ENCODE measurements at regions not wholly inside any gene's neighbourhood (a gene's known extent, or its start where the extent isn't known, plus 50 kb on each side); places are given as distances from the start of the nearest gene placed in this dataset.
"Not testable (repeated sequence)": the region's sequence is repeated elsewhere in the genome, so short reads cannot be mapped to it uniquely, and the experiment has no call there.

DNA sequence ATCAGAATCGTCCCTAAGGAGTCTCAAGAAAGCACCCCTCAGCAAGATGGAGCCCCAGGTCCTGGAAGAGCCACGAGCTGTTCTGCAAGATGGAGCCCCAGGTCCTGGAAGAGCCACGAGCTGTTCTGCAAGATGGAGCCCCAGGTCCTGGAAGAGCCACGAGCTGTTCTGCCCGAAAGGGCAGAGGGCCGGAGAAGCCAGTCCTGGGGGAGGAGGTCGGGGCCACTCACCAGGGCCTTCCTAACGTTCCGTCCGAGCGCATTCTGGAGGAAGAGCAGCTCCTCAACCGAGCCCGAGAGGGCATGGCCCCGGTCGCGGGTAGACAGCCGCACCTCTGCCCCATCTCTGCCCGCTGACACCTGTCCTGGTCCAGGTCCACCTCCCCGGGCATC is 170.8 kb downstream of the BRD1 start:
- peak overlapping the region in 4 of 5 donors; percentile 47 to 81 (median 70) for H3K9ac ChIP-seq (ENCODE audit: low read length in 5 of 5)
- not testable (repeated sequence) for H3K9me3 ChIP-seq (ENCODE audit: control insufficient read depth in 5 of 5, low read length in 5 of 5); H3K36me3 ChIP-seq (ENCODE audit: control insufficient read depth in 5 of 5, insufficient read depth in 5 of 5, low read length in 5 of 5)
- H3K27me3 ChIP-seq (ENCODE audit: control insufficient read depth in 5 of 5, insufficient read depth in 4 of 5, low read length in 5 of 5), result peaks cover 0 to 18% (median 6%) of the 10 kb centered on the region in 5 donors
- H3K27ac ChIP-seq (ENCODE audit: low read depth, low read length), result peak overlapping the region; percentile 62
- peak overlapping the region; percentile 54 to 70 (median 69) for H3K4me3 ChIP-seq (ENCODE audit: low read depth in 1 of 5, low read length in 5 of 5)
- peaks cover 0 to 46% (median 17%) of the 10 kb centered on the region in 5 donors for H3K4me1 ChIP-seq (ENCODE audit: control insufficient read depth in 5 of 5, insufficient read depth in 5 of 5, low read length in 5 of 5)

DNA sequence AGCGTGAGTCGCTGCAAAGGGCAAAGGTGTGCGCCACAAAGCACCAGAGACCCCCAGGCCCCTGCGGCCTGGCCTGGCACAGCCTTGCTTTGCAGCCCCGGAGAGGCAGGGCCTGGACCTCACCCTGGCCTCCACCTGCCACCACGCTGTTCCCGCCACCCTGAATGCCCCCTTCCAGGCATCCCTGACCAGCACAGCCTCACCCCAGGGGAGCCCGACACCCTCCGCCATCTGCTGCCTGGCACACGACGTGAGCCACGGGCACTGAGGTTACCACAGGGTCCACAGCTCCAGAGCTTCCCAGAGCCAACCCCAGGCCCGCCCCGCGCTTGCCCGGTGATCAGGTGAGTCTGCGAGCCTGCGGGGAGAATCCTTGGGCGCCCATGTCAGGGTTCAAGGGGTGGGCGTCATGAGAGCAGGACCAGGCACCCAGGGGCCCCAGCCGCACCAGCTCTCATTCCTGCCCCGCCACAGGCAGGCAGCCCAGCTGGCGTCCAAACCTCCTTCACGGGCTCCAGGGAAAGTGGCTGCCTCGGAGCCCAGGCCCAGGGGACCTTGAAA is 171.3 kb downstream of the BRD1 start:
- Histone ChIP-seq H3K9ac (ENCODE audit: low read length in 5 of 5) (peak overlapping the region in 3 of 5 donors; percentile 47 to 81 (median 66)), H3K27ac (ENCODE audit: low read depth, low read length) (peak overlapping the region; percentile 62), H3K4me3 (ENCODE audit: low read depth in 1 of 5, low read length in 5 of 5) (peak overlapping the region; percentile 44 to 70 (median 69)), H3K9me3 (ENCODE audit: control insufficient read depth in 5 of 5, low read length in 5 of 5) (no peaks in the 10 kb centered on the region), H3K27me3 (ENCODE audit: control insufficient read depth in 5 of 5, insufficient read depth in 4 of 5, low read length in 5 of 5) (peaks cover 0 to 15% (median 4%) of the 10 kb centered on the region in 5 donors), H3K4me1 (ENCODE audit: control insufficient read depth in 5 of 5, insufficient read depth in 5 of 5, low read length in 5 of 5) (peaks cover 0 to 46% (median 17%) of the 10 kb centered on the region in 5 donors), H3K36me3 (ENCODE audit: control insufficient read depth in 5 of 5, insufficient read depth in 5 of 5, low read length in 5 of 5) (no peaks in the 10 kb centered on the region)

- H3K4me3 ChIP-seq (ENCODE audit: low read depth in 1 of 5, low read length in 5 of 5), result peak overlapping the region in 2 of 5 donors; percentile 16 to 70
- H3K27me3 ChIP-seq (ENCODE audit: control insufficient read depth in 5 of 5, insufficient read depth in 4 of 5, low read length in 5 of 5), result peaks cover 0 to 14% (median 4%) of the 10 kb centered on the region in 5 donors
- no peaks in the 10 kb centered on the region for H3K9me3 ChIP-seq (ENCODE audit: control insufficient read depth in 5 of 5, low read length in 5 of 5)
- H3K36me3 ChIP-seq (ENCODE audit: control insufficient read depth in 5 of 5, insufficient read depth in 5 of 5, low read length in 5 of 5), result peaks cover 0 to 2% (median 0%) of the 10 kb centered on the region in 5 donors
- peak overlapping the region; percentile 62 for H3K27ac ChIP-seq (ENCODE audit: low read depth, low read length)
- H3K4me1 ChIP-seq (ENCODE audit: control insufficient read depth in 5 of 5, insufficient read depth in 5 of 5, low read length in 5 of 5), result peaks cover 0 to 44% (median 17%) of the 10 kb centered on the region in 5 donors
- H3K9ac ChIP-seq (ENCODE audit: low read length in 5 of 5), result no peak overlapping the region
Observed at GRCh38 chr22:49655168-49655812, 172.4 kb downstream of the BRD1 start.

DNA sequence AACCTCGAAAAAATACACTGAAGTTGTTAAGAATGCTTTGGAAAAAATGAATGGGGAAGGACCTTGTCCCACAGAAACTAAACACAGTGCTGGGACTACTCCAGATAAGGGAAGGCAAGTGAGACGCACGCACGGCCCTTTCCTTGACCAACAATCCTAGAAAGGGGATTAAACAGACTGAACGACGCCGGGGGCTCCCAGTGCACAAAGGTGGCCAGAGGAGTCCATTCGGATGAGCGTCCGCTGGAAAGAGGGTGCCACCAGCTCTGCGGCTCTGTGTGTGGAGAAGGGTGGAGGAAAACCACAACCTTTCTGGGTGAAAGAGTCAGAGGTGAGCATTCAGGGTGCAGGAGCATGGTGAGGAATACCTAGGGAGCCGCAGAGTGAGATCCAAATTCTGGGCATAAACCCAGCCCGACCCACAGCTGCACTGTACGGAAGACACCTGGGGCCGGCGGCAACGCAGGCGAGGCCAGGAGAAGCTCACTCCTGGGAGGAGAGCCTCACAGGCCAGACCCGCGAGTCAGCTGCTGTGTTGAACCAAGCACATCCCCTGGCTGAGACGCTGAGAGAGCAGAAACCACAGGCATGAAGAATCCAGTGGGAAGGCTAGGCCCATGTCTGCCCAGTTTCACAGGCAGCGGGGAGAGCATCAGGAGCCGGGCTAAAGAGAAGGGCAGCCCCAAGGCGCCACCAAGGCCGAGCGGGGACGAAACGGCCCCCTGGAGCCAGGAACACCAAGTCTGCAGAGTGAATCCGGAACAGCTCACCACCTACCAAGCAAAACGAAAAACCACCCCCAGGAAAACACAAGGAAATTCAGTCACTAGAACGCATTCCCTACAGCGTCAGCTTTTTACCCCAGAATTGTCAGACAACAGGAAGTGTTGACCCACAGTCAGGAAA is 177.1 kb downstream of the BRD1 start:
- Histone ChIP-seq H3K27ac (ENCODE audit: low read depth, low read length) (no peak overlapping the region), H3K4me3 (ENCODE audit: low read depth in 1 of 5, low read length in 5 of 5) (no peak overlapping the region), H3K4me1 (ENCODE audit: control insufficient read depth in 5 of 5, insufficient read depth in 5 of 5, low read length in 5 of 5) (peaks cover 0 to 16% (median 2%) of the 10 kb centered on the region in 5 donors), H3K36me3 (ENCODE audit: control insufficient read depth in 5 of 5, insufficient read depth in 5 of 5, low read length in 5 of 5) (peaks cover 0 to 3% (median 0%) of the 10 kb centered on the region in 5 donors), H3K9ac (ENCODE audit: low read length in 5 of 5) (no peak overlapping the region), H3K27me3 (ENCODE audit: control insufficient read depth in 5 of 5, insufficient read depth in 4 of 5, low read length in 5 of 5) (peaks cover 0 to 21% (median 10%) of the 10 kb centered on the region in 5 donors), H3K9me3 (ENCODE audit: control insufficient read depth in 5 of 5, low read length in 5 of 5) (no peaks in the 10 kb centered on the region)

DNA sequence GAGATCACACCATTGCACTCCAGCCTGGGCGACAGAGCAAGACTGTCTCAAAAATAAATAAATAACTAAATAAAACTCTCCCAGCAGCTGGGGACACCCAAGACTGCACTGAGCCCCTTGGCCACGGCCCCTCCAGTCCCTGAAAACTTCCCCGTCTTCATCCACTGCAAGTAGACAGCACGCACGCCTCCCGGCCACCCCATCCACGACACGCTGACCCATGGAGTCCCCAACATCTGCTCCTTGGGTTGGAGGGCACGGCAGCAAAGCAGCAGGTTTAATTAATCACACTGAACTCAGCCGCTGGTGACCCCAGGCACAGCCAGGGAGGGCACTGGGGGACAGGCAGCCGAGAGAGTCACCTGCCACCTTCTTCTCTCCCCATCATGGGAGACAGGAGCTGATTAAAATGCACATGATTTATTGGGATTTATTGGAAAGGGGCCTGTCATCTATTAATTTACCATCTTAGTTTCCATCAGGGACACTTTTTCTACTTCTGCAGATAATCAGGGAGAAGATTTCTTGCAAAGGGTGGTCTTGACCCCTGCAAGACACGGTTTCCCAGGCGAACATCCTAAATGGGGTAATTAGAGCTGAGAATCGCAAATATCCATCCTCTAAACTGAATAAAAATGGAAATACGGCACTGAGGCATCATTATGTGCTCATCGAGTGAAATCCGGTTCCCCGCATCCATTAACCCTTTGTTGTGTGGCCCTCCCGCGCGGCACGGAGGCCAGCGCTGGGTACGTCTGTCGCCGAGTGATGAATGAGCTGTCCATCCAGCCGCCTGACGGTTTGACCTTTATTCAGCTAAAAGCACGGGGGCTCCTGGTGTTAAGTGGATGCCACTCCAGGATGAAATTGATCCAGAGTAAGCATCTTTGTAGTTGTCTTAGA is 178.3 kb downstream of the BRD1 start:
- peaks cover 0 to 9% (median 0%) of the 10 kb centered on the region in 5 donors for H3K4me1 ChIP-seq (ENCODE audit: control insufficient read depth in 5 of 5, insufficient read depth in 5 of 5, low read length in 5 of 5)
- peaks cover 0 to 3% (median 0%) of the 10 kb centered on the region in 5 donors for H3K36me3 ChIP-seq (ENCODE audit: control insufficient read depth in 5 of 5, insufficient read depth in 5 of 5, low read length in 5 of 5)
- no peak overlapping the region for H3K27ac ChIP-seq (ENCODE audit: low read depth, low read length)
- H3K27me3 ChIP-seq (ENCODE audit: control insufficient read depth in 5 of 5, insufficient read depth in 4 of 5, low read length in 5 of 5), result peaks cover 0 to 21% (median 10%) of the 10 kb centered on the region in 5 donors
- H3K9me3 ChIP-seq (ENCODE audit: control insufficient read depth in 5 of 5, low read length in 5 of 5), result no peaks in the 10 kb centered on the region
- no peak overlapping the region for H3K4me3 ChIP-seq (ENCODE audit: low read depth in 1 of 5, low read length in 5 of 5)
- H3K9ac ChIP-seq (ENCODE audit: low read length in 5 of 5), result no peak overlapping the region

- no peaks in the 10 kb centered on the region for H3K9me3 ChIP-seq (ENCODE audit: control insufficient read depth in 5 of 5, low read length in 5 of 5)
- H3K27me3 ChIP-seq (ENCODE audit: control insufficient read depth in 5 of 5, insufficient read depth in 4 of 5, low read length in 5 of 5), result peaks cover 0 to 24% (median 10%) of the 10 kb centered on the region in 5 donors
- H3K27ac ChIP-seq (ENCODE audit: low read depth, low read length), result no peak overlapping the region
- peaks cover 0 to 3% (median 0%) of the 10 kb centered on the region in 5 donors for H3K36me3 ChIP-seq (ENCODE audit: control insufficient read depth in 5 of 5, insufficient read depth in 5 of 5, low read length in 5 of 5)
- peaks cover 0 to 9% (median 0%) of the 10 kb centered on the region in 5 donors for H3K4me1 ChIP-seq (ENCODE audit: control insufficient read depth in 5 of 5, insufficient read depth in 5 of 5, low read length in 5 of 5)
- no peak overlapping the region for H3K9ac ChIP-seq (ENCODE audit: low read length in 5 of 5)
- no peak overlapping the region for H3K4me3 ChIP-seq (ENCODE audit: low read depth in 1 of 5, low read length in 5 of 5)
Observed at GRCh38 chr22:49648053-49648452, 179.6 kb downstream of the BRD1 start.

DNA sequence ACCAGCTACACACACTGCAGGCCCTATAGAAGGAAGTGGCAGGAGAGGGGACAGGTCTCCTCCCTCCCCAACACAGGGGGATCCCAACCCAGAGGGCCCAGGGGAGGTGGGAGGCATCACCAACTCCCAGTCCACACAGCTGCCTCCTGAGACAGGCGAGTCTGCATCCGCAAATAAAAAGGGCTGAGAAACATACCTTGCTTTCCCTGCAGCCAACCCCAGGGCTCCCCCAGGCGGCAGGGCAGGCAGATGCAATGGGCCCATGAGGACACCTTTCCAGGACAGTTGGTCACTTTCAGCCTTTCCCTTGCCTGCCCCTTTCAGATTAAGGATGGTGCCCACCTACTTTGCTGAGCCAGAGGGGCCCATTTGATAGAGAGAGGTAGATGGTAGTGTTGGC is 180.0 kb downstream of the BRD1 start:
- H3K27me3 ChIP-seq (ENCODE audit: control insufficient read depth in 5 of 5, insufficient read depth in 4 of 5, low read length in 5 of 5), result peaks cover 0 to 24% (median 10%) of the 10 kb centered on the region in 5 donors

DNA sequence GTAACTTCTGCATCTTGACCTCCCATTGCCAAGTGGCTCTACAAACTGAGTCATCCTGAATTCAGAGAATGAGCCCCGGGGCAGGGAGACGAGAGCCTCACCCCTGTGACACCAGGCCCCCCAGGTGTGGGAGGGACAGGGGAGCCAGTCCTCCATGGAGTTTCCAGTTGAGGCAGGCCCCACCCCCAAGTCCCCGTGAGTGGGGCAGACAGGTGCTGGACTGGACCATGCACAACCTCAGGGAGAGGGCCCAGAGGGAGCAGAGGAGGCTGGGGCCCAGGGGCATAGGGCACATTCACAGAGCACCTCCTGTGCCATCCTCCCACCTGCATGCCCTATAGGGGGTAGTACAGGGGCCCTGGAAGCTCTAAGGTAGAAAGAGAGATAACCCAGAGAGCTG is 180.8 kb downstream of the BRD1 start:
- H3K9ac ChIP-seq (ENCODE audit: low read length in 5 of 5), result no peak overlapping the region
- H3K4me3 ChIP-seq (ENCODE audit: low read depth in 1 of 5, low read length in 5 of 5), result no peak overlapping the region
- H3K36me3 ChIP-seq (ENCODE audit: control insufficient read depth in 5 of 5, insufficient read depth in 5 of 5, low read length in 5 of 5), result peaks cover 0 to 3% (median 0%) of the 10 kb centered on the region in 5 donors
- H3K27ac ChIP-seq (ENCODE audit: low read depth, low read length), result no peak overlapping the region
- peaks cover 0 to 9% (median 0%) of the 10 kb centered on the region in 5 donors for H3K4me1 ChIP-seq (ENCODE audit: control insufficient read depth in 5 of 5, insufficient read depth in 5 of 5, low read length in 5 of 5)
- H3K9me3 ChIP-seq (ENCODE audit: control insufficient read depth in 5 of 5, low read length in 5 of 5), result no peaks in the 10 kb centered on the region
- H3K27me3 ChIP-seq (ENCODE audit: control insufficient read depth in 5 of 5, insufficient read depth in 4 of 5, low read length in 5 of 5), result peaks cover 0 to 24% (median 10%) of the 10 kb centered on the region in 5 donors

More for the DNA sequence above, 180.0 kb downstream of the BRD1 start:
- Histone ChIP-seq H3K4me1 (ENCODE audit: control insufficient read depth in 5 of 5, insufficient read depth in 5 of 5, low read length in 5 of 5) (peaks cover 0 to 9% (median 0%) of the 10 kb centered on the region in 5 donors), H3K4me3 (ENCODE audit: low read depth in 1 of 5, low read length in 5 of 5) (no peak overlapping the region), H3K27ac (ENCODE audit: low read depth, low read length) (no peak overlapping the region), H3K36me3 (ENCODE audit: control insufficient read depth in 5 of 5, insufficient read depth in 5 of 5, low read length in 5 of 5) (peaks cover 0 to 3% (median 0%) of the 10 kb centered on the region in 5 donors), H3K9me3 (ENCODE audit: control insufficient read depth in 5 of 5, low read length in 5 of 5) (no peaks in the 10 kb centered on the region), H3K9ac (ENCODE audit: low read length in 5 of 5) (no peak overlapping the region)
